ENCODE measurements at regions not wholly inside any gene's neighbourhood (a gene's known extent, or its start where the extent isn't known, plus 50 kb on each side); places are given as distances from the start of the nearest gene placed in this dataset.

- TF ChIP-seq EZH2phosphoT487 (IDR thresholded peaks at IDR 0.05; ENCODE audit: insufficient read depth, low read depth) (no peak), EZH2 (IDR thresholded peaks at IDR 0.05; ENCODE audit: insufficient read depth, poor library complexity, severe bottlenecking) (no peak)
Measured at GRCh38 chrX:11932423-11932822, 174.4 kb downstream of the MSL3 start.

Measured in GM23248 (cell line).